Neural cell (in vitro differentiated cells): ENCODE measurements at regions not wholly inside any gene's neighbourhood (a gene's known extent, or its start where the extent isn't known, plus 50 kb on each side); places are given as distances from the start of the nearest gene placed in this dataset.

ENCODE experiments used
- H2AFZ ChIP-seq: fragments of 200-600, 300-800 bp; sonication (generic), shearing (Covaris generic); 2 replicates; pipeline ENCODE4 v1.6.0; 2014; ENCODE audit warnings: low read depth, mild to moderate bottlenecking, antibody characterized with exemption, low read length, moderate library complexity
- H3F3A ChIP-seq: fragments of 200-600 bp; shearing (Covaris generic); 2 replicates; pipeline ENCODE4 v1.6.1; 2016; ENCODE audit warnings: mild to moderate bottlenecking, moderate library complexity, mixed read lengths, antibody characterized with exemption, low read length; ENCODE audit not compliant: insufficient read depth, poor library complexity, severe bottlenecking
- H3K27ac ChIP-seq: fragments of 200-600, 300-800 bp; sonication (generic), shearing (Covaris generic); 2 replicates; pipeline ENCODE4 v1.5.1; 2014; ENCODE audit warnings: mild to moderate bottlenecking, low read length, moderate library complexity
- H3K27me3 ChIP-seq: fragments of 300-800, 200-600 bp; sonication (generic), shearing (Covaris generic); 2 replicates; pipeline ENCODE4 v1.6.0; 2014; ENCODE audit warnings: mild to moderate bottlenecking, low read depth, low read length, moderate library complexity; ENCODE audit not compliant: insufficient read depth
- H3K36me3 ChIP-seq: fragments of 300-800, 200-600 bp; sonication (generic), shearing (Covaris generic); 2 replicates; pipeline ENCODE4 v1.5.1; 2014; ENCODE audit warnings: mild to moderate bottlenecking, antibody characterized with exemption, low read length, moderate library complexity; ENCODE audit not compliant: insufficient read depth
- H3K4me2 ChIP-seq: fragments of 300-800, 200-600 bp; sonication (generic), shearing (Covaris generic); 2 replicates; pipeline ENCODE4 v1.6.0; 2014; ENCODE audit warnings: mild to moderate bottlenecking, low read length
- H3K4me3 ChIP-seq: fragments of 300-800, 200-600 bp; sonication (generic), shearing (Covaris generic); 2 replicates; pipeline ENCODE4 v1.5.1; 2014; ENCODE audit warnings: mild to moderate bottlenecking, low read length, moderate library complexity
- H3K79me2 ChIP-seq: fragments of 200-600 bp; shearing (Covaris generic); replicated peaks from 2 replicates; pipeline ENCODE4 v1.6.0; 2014; ENCODE audit warnings: mild to moderate bottlenecking, low read length, moderate library complexity; ENCODE audit not compliant: insufficient read depth
- H3K9ac ChIP-seq: fragments of 300-800, 200-600 bp; sonication (generic), shearing (Covaris generic); 2 replicates; pipeline ENCODE4 v1.6.1; 2016; ENCODE audit warnings: mild to moderate bottlenecking, low read length, mixed read lengths
- H3K9me2 ChIP-seq: fragments of 200-600 bp; shearing (Covaris generic); 2 replicates; pipeline ENCODE4 v1.6.1; 2016; ENCODE audit warnings: mild to moderate bottlenecking, low read length, mixed read lengths; ENCODE audit not compliant: insufficient read depth
- H3K9me3 ChIP-seq: fragments of 200-600, 300-800 bp; sonication (generic), shearing (Covaris generic); 2 replicates; pipeline ENCODE4 v1.6.1; 2016; ENCODE audit warnings: mild to moderate bottlenecking, mixed run types, low read length, moderate library complexity, mixed read lengths
- H4K20me1 ChIP-seq: fragments of 200-600 bp; shearing (Covaris generic); 2 replicates; pipeline ENCODE4 v1.6.1; 2016; ENCODE audit warnings: mild to moderate bottlenecking, mixed run types; ENCODE audit not compliant: insufficient read depth
- EP300 ChIP-seq: fragments of 450-650 bp; conservative IDR thresholded peaks from 2 replicates; pipeline ENCODE4 v1.6.1; 2014; ENCODE audit warnings: antibody characterized with exemption, mild to moderate bottlenecking, moderate library complexity; ENCODE audit not compliant: poor library complexity, severe bottlenecking
- EZH2 ChIP-seq: fragments of 200-600, 300-800 bp; shearing (Covaris generic), sonication (generic); IDR thresholded peaks from 2 replicates; pipeline ENCODE4 v1.6.1; 2014; ENCODE audit warnings: antibody characterized with exemption, low read length, borderline replicate concordance, mild to moderate bottlenecking; ENCODE audit not compliant: insufficient read depth, poor library complexity, severe bottlenecking
- MXI1 ChIP-seq: fragments of 450-650 bp; conservative IDR thresholded peaks from 2 replicates; pipeline ENCODE4 v1.6.1; 2014; ENCODE audit warnings: antibody characterized with exemption, mild to moderate bottlenecking; ENCODE audit not compliant: poor library complexity, severe bottlenecking
- POLR2AphosphoS5 ChIP-seq: IDR thresholded peaks from 2 replicates; pipeline ENCODE4 v1.6.1; 2012
- RAD21 ChIP-seq: fragments of 450-650 bp; conservative IDR thresholded peaks from 2 replicates; pipeline ENCODE4 v1.6.1; 2014; ENCODE audit warnings: antibody characterized with exemption, mild to moderate bottlenecking, moderate library complexity
- SMC3 ChIP-seq: fragments of 450-650 bp; conservative IDR thresholded peaks from 2 replicates; pipeline ENCODE4 v1.6.1; 2014; ENCODE audit warnings: antibody characterized with exemption, mild to moderate bottlenecking, moderate library complexity; ENCODE audit not compliant: poor library complexity
- TAF1 ChIP-seq: IDR thresholded peaks from 2 replicates; pipeline ENCODE4 v1.6.1; 2012; ENCODE audit warnings: low read depth
- TF ChIP-seq, protein P1 (sequence below): IDR thresholded peaks from 2 replicates; pipeline ENCODE4 v1.6.1; 2012; ENCODE audit warnings: borderline replicate concordance
- TF ChIP-seq, protein P2 (sequence below): fragments of 450-650 bp; IDR thresholded peaks from 2 replicates; pipeline ENCODE4 v1.5.1; 2014; ENCODE audit warnings: antibody characterized with exemption, mild to moderate bottlenecking, moderate library complexity; ENCODE audit not compliant: poor library complexity, severe bottlenecking

DNA sequence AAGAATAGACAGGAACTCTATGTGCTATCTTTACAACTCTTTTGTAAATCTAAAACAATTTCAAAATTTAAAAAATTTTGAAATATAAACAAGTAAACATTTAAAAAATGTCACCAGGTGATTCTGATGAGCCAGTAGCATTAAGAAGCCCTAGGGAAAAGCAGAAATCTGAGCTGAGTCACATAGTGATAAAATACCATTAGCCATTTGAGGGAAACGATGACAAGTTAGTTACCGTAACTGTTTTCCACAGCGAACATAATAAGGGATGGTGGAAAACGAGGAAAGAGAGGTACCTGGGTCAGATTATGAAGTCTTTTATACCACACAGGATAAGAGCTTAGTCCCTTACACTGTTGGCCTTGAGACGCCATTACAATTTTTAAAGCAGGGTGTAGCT, 55.5 kb downstream of the PRR15 start:
- Histone ChIP-seq H3K79me2 (no peaks in the 10 kb centered on the region), H3K27ac (no peak overlapping the region), H3K9me3 (no peaks in the 10 kb centered on the region), H3K4me3 (no peak overlapping the region), H3K36me3 (no peaks in the 10 kb centered on the region), H2AFZ (no peak overlapping the region), H3K9ac (no peak overlapping the region), H3K27me3 (no peaks in the 10 kb centered on the region), H3K4me2 (no peak overlapping the region), H3K9me2 (no peaks in the 10 kb centered on the region), H3F3A (no peaks in the 10 kb centered on the region), H4K20me1 (no peaks in the 10 kb centered on the region)
- TF ChIP-seq, protein P1, sequence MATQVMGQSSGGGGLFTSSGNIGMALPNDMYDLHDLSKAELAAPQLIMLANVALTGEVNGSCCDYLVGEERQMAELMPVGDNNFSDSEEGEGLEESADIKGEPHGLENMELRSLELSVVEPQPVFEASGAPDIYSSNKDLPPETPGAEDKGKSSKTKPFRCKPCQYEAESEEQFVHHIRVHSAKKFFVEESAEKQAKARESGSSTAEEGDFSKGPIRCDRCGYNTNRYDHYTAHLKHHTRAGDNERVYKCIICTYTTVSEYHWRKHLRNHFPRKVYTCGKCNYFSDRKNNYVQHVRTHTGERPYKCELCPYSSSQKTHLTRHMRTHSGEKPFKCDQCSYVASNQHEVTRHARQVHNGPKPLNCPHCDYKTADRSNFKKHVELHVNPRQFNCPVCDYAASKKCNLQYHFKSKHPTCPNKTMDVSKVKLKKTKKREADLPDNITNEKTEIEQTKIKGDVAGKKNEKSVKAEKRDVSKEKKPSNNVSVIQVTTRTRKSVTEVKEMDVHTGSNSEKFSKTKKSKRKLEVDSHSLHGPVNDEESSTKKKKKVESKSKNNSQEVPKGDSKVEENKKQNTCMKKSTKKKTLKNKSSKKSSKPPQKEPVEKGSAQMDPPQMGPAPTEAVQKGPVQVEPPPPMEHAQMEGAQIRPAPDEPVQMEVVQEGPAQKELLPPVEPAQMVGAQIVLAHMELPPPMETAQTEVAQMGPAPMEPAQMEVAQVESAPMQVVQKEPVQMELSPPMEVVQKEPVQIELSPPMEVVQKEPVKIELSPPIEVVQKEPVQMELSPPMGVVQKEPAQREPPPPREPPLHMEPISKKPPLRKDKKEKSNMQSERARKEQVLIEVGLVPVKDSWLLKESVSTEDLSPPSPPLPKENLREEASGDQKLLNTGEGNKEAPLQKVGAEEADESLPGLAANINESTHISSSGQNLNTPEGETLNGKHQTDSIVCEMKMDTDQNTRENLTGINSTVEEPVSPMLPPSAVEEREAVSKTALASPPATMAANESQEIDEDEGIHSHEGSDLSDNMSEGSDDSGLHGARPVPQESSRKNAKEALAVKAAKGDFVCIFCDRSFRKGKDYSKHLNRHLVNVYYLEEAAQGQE = no peak

DNA sequence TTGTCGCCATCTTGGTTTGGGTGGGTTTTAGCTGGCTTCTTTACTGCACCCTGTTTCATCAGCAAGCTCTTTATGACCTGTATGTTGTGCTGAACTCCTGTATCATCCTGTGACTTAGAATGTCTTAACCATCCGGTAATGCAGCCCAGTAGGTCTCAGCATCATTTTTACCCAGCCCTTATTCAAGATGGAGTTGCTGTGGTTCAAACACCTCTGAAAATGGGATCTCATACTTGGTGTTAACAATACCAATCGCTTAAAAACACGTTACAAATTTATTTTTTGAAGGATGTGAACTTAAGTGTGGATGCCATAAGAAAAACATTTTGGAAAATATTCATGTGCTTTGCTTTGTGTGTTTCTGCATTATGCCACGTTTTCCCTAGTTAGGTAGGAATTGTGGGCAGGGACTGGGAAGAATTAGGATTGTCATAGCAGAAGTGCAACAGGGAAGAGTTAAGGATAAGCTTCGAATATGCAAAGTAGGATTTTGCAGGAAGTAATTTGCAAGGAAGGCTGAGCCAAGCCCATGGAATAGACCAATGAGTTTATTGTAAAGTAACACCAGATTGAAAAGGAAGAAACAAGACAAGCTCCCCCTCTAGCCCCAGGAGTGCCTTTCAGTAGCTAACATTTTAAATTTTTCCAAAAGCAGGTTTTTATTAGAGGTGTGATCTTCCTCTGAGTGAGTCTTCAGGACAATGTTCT, 56.4 kb downstream of the PRR15 start:
- Histone ChIP-seq H3K9me3 (no peaks in the 10 kb centered on the region), H3K36me3 (no peaks in the 10 kb centered on the region), H3K4me2 (no peak overlapping the region), H3F3A (no peaks in the 10 kb centered on the region), H3K9me2 (no peaks in the 10 kb centered on the region), H3K27me3 (no peaks in the 10 kb centered on the region), H4K20me1 (no peaks in the 10 kb centered on the region), H3K9ac (no peak overlapping the region), H2AFZ (no peak overlapping the region), H3K79me2 (no peaks in the 10 kb centered on the region), H3K27ac (no peak overlapping the region), H3K4me3 (no peak overlapping the region)
- TF ChIP-seq, protein P1 = no peak
- TF ChIP-seq, protein P2, sequence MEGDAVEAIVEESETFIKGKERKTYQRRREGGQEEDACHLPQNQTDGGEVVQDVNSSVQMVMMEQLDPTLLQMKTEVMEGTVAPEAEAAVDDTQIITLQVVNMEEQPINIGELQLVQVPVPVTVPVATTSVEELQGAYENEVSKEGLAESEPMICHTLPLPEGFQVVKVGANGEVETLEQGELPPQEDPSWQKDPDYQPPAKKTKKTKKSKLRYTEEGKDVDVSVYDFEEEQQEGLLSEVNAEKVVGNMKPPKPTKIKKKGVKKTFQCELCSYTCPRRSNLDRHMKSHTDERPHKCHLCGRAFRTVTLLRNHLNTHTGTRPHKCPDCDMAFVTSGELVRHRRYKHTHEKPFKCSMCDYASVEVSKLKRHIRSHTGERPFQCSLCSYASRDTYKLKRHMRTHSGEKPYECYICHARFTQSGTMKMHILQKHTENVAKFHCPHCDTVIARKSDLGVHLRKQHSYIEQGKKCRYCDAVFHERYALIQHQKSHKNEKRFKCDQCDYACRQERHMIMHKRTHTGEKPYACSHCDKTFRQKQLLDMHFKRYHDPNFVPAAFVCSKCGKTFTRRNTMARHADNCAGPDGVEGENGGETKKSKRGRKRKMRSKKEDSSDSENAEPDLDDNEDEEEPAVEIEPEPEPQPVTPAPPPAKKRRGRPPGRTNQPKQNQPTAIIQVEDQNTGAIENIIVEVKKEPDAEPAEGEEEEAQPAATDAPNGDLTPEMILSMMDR = no peak
- TF ChIP-seq MXI1 (no peak), SMC3 (no peak), EZH2 (no peak), EP300 (no peak), POLR2AphosphoS5 (no peak), TAF1 (no peak), RAD21 (no peak)
